ENCODE measurements at regions not wholly inside any gene's neighbourhood (a gene's known extent, or its start where the extent isn't known, plus 50 kb on each side); places are given as distances from the start of the nearest gene placed in this dataset.

DNA sequence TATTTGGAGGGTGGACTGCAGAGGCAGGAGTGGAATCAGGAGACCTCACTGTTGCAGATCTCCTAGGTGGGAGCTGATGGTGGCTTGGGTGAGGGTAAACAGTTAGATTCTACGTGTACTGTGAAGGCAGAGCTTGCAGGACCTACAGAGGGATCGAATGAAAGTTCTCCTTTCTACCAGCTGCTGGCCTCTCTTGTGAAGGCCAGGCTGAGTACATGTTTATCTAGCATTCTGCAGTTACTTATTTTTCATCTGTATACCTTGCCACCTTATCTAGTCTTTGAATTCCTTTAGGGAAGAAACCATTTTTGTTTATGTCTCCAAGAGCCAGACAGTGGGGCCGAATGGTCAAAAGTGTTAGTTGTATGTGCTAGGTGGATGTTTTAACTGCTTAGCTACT is 57.6 kb downstream of the PTTG1 start:
- Histone ChIP-seq H3K27ac (ENCODE audit: low read depth) (no peak overlapping the region), H3K4me1 (ENCODE audit: insufficient read depth) (no peaks in the 10 kb centered on the region), H3K4me3 (ENCODE audit: low read depth, low read length) (no peak overlapping the region), H3K36me3 (ENCODE audit: insufficient read depth) (no peaks in the 10 kb centered on the region)
- 73% methylated on average over 3 of the region's 3 CpGs for WGBS
- no peak for DNase-seq (ENCODE audit: extremely low spot score)

DNA sequence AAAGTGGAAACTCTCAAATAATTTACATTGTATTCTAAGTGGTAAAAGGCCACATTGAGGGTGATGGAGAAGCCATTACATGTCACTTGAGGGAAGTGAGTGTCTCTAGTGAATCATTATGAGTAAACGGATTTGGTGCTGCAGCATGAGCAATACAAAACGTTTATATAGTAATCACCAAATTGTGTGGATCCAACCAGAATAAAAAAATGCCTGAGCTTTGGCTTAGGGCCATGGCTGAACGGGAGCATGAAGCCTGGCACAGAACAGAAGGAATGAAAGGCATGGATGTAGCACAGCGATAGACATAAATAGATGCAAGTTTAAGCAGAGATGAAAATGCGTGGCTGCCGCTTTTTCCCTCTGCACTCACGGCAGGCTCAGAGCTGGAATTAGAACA is 58.3 kb downstream of the PTTG1 start:
- DNase-seq (ENCODE audit: extremely low spot score) = no peak
- no peak overlapping the region for H3K27ac ChIP-seq (ENCODE audit: low read depth)
- 28% methylated on average over 7 of the region's 7 CpGs for WGBS
- H3K4me1 ChIP-seq (ENCODE audit: insufficient read depth) = no peaks in the 10 kb centered on the region
- no peaks in the 10 kb centered on the region for H3K36me3 ChIP-seq (ENCODE audit: insufficient read depth)
- H3K4me3 ChIP-seq (ENCODE audit: low read depth, low read length) = no peak overlapping the region

- no peak for DNase-seq (ENCODE audit: extremely low spot score)
- 97% methylated on average over 1 of the region's 1 CpG for WGBS
- Histone ChIP-seq H3K36me3 (ENCODE audit: insufficient read depth) (no peaks in the 10 kb centered on the region), H3K27ac (ENCODE audit: low read depth) (no peak overlapping the region), H3K4me1 (ENCODE audit: insufficient read depth) (no peaks in the 10 kb centered on the region), H3K4me3 (ENCODE audit: low read depth, low read length) (no peak overlapping the region)
These were observed 59.0 kb downstream of the PTTG1 start for GRCh38 chr5:160480652-160481051.

GRCh38 chr5:160484678-160485077 is 63.0 kb downstream of the PTTG1 start:
- Histone ChIP-seq H3K4me3 (ENCODE audit: low read depth, low read length) (no peak overlapping the region), H3K27ac (ENCODE audit: low read depth) (no peak overlapping the region), H3K4me1 (ENCODE audit: insufficient read depth) (no peaks in the 10 kb centered on the region), H3K36me3 (ENCODE audit: insufficient read depth) (no peaks in the 10 kb centered on the region)
- no peak for DNase-seq (ENCODE audit: extremely low spot score)
- WGBS = 90% methylated on average over 2 of the region's 2 CpGs

- H3K4me1 ChIP-seq (ENCODE audit: insufficient read depth) = no peaks in the 10 kb centered on the region
- 67% methylated on average over 5 of the region's 5 CpGs for WGBS
- no peak for DNase-seq (ENCODE audit: extremely low spot score)
These were observed 63.8 kb downstream of the PTTG1 start for GRCh38 chr5:160485364-160485969.

GRCh38 chr5:160486573-160486972 is 64.9 kb downstream of the PTTG1 start:
- WGBS = 88% methylated on average over 7 of the region's 7 CpGs
- no peaks in the 10 kb centered on the region for H3K4me1 ChIP-seq (ENCODE audit: insufficient read depth)
- DNase-seq (ENCODE audit: extremely low spot score) = no peak
- H3K36me3 ChIP-seq (ENCODE audit: insufficient read depth) = no peaks in the 10 kb centered on the region
- no peak overlapping the region for H3K27ac ChIP-seq (ENCODE audit: low read depth)
- no peak overlapping the region for H3K4me3 ChIP-seq (ENCODE audit: low read depth, low read length)

More at GRCh38 chr5:160485364-160485969, 63.8 kb downstream of the PTTG1 start:
- Histone ChIP-seq H3K4me3 (ENCODE audit: low read depth, low read length) (no peak overlapping the region), H3K36me3 (ENCODE audit: insufficient read depth) (no peaks in the 10 kb centered on the region), H3K27ac (ENCODE audit: low read depth) (no peak overlapping the region)

- no peak for DNase-seq (ENCODE audit: extremely low spot score)
- Histone ChIP-seq H3K27ac (ENCODE audit: low read depth) (no peak overlapping the region), H3K4me3 (ENCODE audit: low read depth, low read length) (no peak overlapping the region), H3K36me3 (ENCODE audit: insufficient read depth) (no peaks in the 10 kb centered on the region), H3K4me1 (ENCODE audit: insufficient read depth) (no peaks in the 10 kb centered on the region)
- 74% methylated on average over 6 of the region's 6 CpGs for WGBS
These were observed 67.0 kb downstream of the PTTG1 start for GRCh38 chr5:160488394-160489325.

DNA sequence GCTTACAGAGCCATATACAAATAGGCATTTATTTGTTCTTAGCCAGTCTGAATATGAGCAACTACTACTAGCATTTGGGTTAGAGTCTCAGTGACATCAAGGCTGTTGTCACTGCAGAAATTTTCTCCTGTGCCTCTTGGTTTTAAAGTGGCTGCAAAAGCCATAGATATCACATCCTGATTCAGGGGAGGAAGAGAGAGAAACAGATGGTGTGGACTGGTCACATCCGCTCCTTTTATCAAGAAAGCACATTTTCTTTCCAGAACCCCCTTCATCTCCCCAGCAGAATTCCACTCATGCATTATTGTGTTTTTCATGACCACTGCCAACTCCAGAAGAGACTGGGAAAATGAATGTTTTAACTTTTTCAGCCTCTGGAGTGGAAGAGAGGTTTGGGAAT is 69.8 kb downstream of the PTTG1 start:
- no peak overlapping the region for H3K4me3 ChIP-seq (ENCODE audit: low read depth, low read length)

GRCh38 chr5:160492565-160492964 is 70.9 kb downstream of the PTTG1 start:
- Histone ChIP-seq H3K36me3 (ENCODE audit: insufficient read depth) (no peaks in the 10 kb centered on the region), H3K4me3 (ENCODE audit: low read depth, low read length) (no peak overlapping the region), H3K4me1 (ENCODE audit: insufficient read depth) (no peaks in the 10 kb centered on the region), H3K27ac (ENCODE audit: low read depth) (no peak overlapping the region)
- DNase-seq (ENCODE audit: extremely low spot score) = no peak
- 37% methylated on average over 1 of the region's 1 CpG for WGBS

More for the DNA sequence above, 69.8 kb downstream of the PTTG1 start:
- WGBS = 89% methylated on average over 1 of the region's 1 CpG
- Histone ChIP-seq H3K27ac (ENCODE audit: low read depth) (no peak overlapping the region), H3K36me3 (ENCODE audit: insufficient read depth) (no peaks in the 10 kb centered on the region), H3K4me1 (ENCODE audit: insufficient read depth) (no peaks in the 10 kb centered on the region)
- DNase-seq (ENCODE audit: extremely low spot score) = no peak

GRCh38 chr5:160493806-160494338 is 72.2 kb downstream of the PTTG1 start:
- Histone ChIP-seq H3K36me3 (ENCODE audit: insufficient read depth) (no peaks in the 10 kb centered on the region), H3K4me1 (ENCODE audit: insufficient read depth) (no peaks in the 10 kb centered on the region), H3K27ac (ENCODE audit: low read depth) (no peak overlapping the region), H3K4me3 (ENCODE audit: low read depth, low read length) (no peak overlapping the region)
- DNase-seq (ENCODE audit: extremely low spot score) = no peak
- 64% methylated on average over 2 of the region's 2 CpGs for WGBS

DNA sequence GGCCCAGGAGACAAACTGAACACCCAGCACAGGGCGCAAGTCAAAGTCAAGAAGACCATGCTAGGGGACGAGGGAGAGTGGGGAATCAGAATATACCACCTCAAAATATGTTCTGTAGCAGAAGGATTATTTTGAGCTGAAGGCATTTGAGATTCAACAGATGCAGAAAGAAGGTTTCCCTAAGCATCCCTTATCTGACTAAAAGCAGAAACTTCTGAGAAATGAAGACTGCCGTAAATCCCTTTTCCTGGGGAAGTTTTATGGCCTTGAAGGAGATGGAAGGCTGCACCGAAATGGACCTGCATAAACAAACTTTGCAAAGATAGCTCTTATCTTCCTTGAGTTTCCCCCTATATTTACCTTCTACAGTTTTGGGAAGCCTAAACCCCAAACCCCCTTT is 72.8 kb downstream of the PTTG1 start:
- H3K4me1 ChIP-seq (ENCODE audit: insufficient read depth) = no peaks in the 10 kb centered on the region
- no peak overlapping the region for H3K4me3 ChIP-seq (ENCODE audit: low read depth, low read length)
- H3K27ac ChIP-seq (ENCODE audit: low read depth) = no peak overlapping the region
- 47% methylated on average over 4 of the region's 4 CpGs for WGBS
- no peak for DNase-seq (ENCODE audit: extremely low spot score)
- H3K36me3 ChIP-seq (ENCODE audit: insufficient read depth) = no peaks in the 10 kb centered on the region

DNA sequence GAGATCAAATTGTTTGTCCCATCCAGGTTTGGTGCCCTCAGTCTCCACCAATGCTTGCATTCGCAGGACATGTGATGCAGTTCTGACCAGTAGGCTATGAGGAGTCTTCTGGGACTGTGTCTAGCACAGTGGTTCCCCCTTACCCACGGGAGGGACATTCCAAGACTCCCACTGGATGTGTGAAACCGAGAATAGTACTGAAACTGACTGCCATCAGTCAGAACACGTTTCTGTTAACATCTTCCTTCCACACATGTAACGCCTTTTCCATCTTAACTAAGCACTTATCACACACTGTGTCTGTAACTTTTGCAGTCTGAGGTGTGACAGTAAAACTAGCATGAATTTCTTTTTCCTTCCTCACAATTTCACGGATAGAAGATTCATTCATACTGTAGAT is 74.7 kb downstream of the PTTG1 start:
- Histone ChIP-seq H3K27ac (ENCODE audit: low read depth) (no peak overlapping the region), H3K4me3 (ENCODE audit: low read depth, low read length) (no peak overlapping the region), H3K4me1 (ENCODE audit: insufficient read depth) (no peaks in the 10 kb centered on the region), H3K36me3 (ENCODE audit: insufficient read depth) (no peaks in the 10 kb centered on the region)
- 82% methylated on average over 6 of the region's 6 CpGs for WGBS
- DNase-seq (ENCODE audit: extremely low spot score) = no peak

GRCh38 chr5:160496784-160497183 is 75.1 kb downstream of the PTTG1 start:
- Histone ChIP-seq H3K4me1 (ENCODE audit: insufficient read depth) (no peaks in the 10 kb centered on the region), H3K4me3 (ENCODE audit: low read depth, low read length) (no peak overlapping the region), H3K36me3 (ENCODE audit: insufficient read depth) (no peaks in the 10 kb centered on the region), H3K27ac (ENCODE audit: low read depth) (no peak overlapping the region)
- DNase-seq (ENCODE audit: extremely low spot score) = no peak
- WGBS = 86% methylated on average over 5 of the region's 5 CpGs

- DNase-seq (ENCODE audit: extremely low spot score) = no peak
- no peaks in the 10 kb centered on the region for H3K4me1 ChIP-seq (ENCODE audit: insufficient read depth)
- no peaks in the 10 kb centered on the region for H3K36me3 ChIP-seq (ENCODE audit: insufficient read depth)
- H3K4me3 ChIP-seq (ENCODE audit: low read depth, low read length) = no peak overlapping the region
- WGBS = 90% methylated on average over 2 of the region's 2 CpGs
- no peak overlapping the region for H3K27ac ChIP-seq (ENCODE audit: low read depth)
These were observed 76.2 kb downstream of the PTTG1 start for GRCh38 chr5:160497878-160498277.
